ENCODE measurements at regions not wholly inside any gene's neighbourhood (a gene's known extent, or its start where the extent isn't known, plus 50 kb on each side); places are given as distances from the start of the nearest gene placed in this dataset.
"Not testable (repeated sequence)": the region's sequence is repeated elsewhere in the genome, so short reads cannot be mapped to it uniquely, and the experiment has no call there.

GRCh38 chr12:47411966-47412365 lies 293.9 kb downstream of the RPAP3 start:
- DNase-seq = no peak

- no peak for DNase-seq
Measured at GRCh38 chr12:47410862-47411261, 295.0 kb downstream of the RPAP3 start.

GRCh38 chr12:47410383-47410782 lies 295.4 kb downstream of the RPAP3 start:
- no peak for DNase-seq

GRCh38 chr12:47409310-47409987 lies 296.4 kb downstream of the RPAP3 start:
- DNase-seq = no peak

GRCh38 chr12:47408171-47408871 lies 297.5 kb downstream of the RPAP3 start:
- no peak for DNase-seq

GRCh38 chr12:47407463-47408129 lies 298.2 kb downstream of the RPAP3 start:
- no peak for DNase-seq

GRCh38 chr12:47403681-47404080 lies 302.1 kb downstream of the RPAP3 start:
- no peak for DNase-seq

GRCh38 chr12:47401196-47401595 lies 304.6 kb downstream of the RPAP3 start:
- not testable (repeated sequence) for DNase-seq

- no peak for DNase-seq
Measured at GRCh38 chr12:47400266-47400665, 305.6 kb downstream of the RPAP3 start.

GRCh38 chr12:47397664-47398281 lies 308.1 kb downstream of the RPAP3 start:
- no peak for DNase-seq

- DNase-seq = no peak
Measured at GRCh38 chr12:47396902-47397663, 308.7 kb downstream of the RPAP3 start.

- DNase-seq = no peak
Measured at GRCh38 chr12:47394070-47394469, 311.8 kb downstream of the RPAP3 start.

GRCh38 chr12:47393403-47393790 lies 312.4 kb downstream of the RPAP3 start:
- DNase-seq = no peak

GRCh38 chr12:47391566-47391965 lies 311.8 kb upstream of the AMIGO2 start:
- DNase-seq = no peak

GRCh38 chr12:47388712-47389111 lies 309.0 kb upstream of the AMIGO2 start:
- DNase-seq = no peak

GRCh38 chr12:47387994-47388393 lies 308.2 kb upstream of the AMIGO2 start:
- DNase-seq = no peak

GRCh38 chr12:47385653-47386052 lies 305.9 kb upstream of the AMIGO2 start:
- DNase-seq = no peak

- DNase-seq = no peak
Measured at GRCh38 chr12:47383942-47384341, 304.2 kb upstream of the AMIGO2 start.

- DNase-seq = no peak
Measured at GRCh38 chr12:47382305-47382704, 302.5 kb upstream of the AMIGO2 start.

GRCh38 chr12:47378907-47379306 lies 299.1 kb upstream of the AMIGO2 start:
- no peak for DNase-seq

GRCh38 chr12:47378222-47378582 lies 298.4 kb upstream of the AMIGO2 start:
- no peak for DNase-seq

Data from amygdala (tissue), 56 donors.